Activated naive CD4-positive, alpha-beta T cell treated with anti-CD3 and anti-CD28 coated beads for 36 hours (primary cell): ENCODE measurements at regions not wholly inside any gene's neighbourhood (a gene's known extent, or its start where the extent isn't known, plus 50 kb on each side); places are given as distances from the start of the nearest gene placed in this dataset.
"Not testable (repeated sequence)": the region's sequence is repeated elsewhere in the genome, so short reads cannot be mapped to it uniquely, and the experiment has no call there.

Source experiments
- CTCF ChIA-PET: fragments of 350-600 bp; sonication (Branson Sonifier 250); formaldehyde crosslinking; loops from one replicate; lab custom pipeline; 2021; ENCODE audit warnings: antibody characterized with exemption; lab: Charles Lee
- DNase-seq: peaks from one replicate; pipeline ENCODE4 v3.0.0-alpha.2; 2020
- H3K27ac Mint-ChIP-seq: one replicate; pipeline ENCODE4 v1.8.0; 2021; ENCODE audit warnings: mild to moderate bottlenecking, mixed read lengths
- H3K27me3 Mint-ChIP-seq: one replicate; pipeline ENCODE4 v1.8.0; 2021; ENCODE audit warnings: low read depth, mixed read lengths
- H3K36me3 Mint-ChIP-seq: one replicate; pipeline ENCODE4 v1.8.0; 2021; ENCODE audit warnings: low read depth, mixed read lengths
- H3K4me1 Mint-ChIP-seq: one replicate; pipeline ENCODE4 v1.8.0; 2021; ENCODE audit warnings: low read depth, mixed read lengths
- H3K4me3 Mint-ChIP-seq: one replicate; pipeline ENCODE4 v1.8.0; 2021; ENCODE audit warnings: mild to moderate bottlenecking, moderate library complexity, mixed read lengths
- H3K9me3 Mint-ChIP-seq: one replicate; pipeline ENCODE4 v1.8.0; 2021; ENCODE audit warnings: mixed read lengths
- intact Hi-C: fragments of 100-400 bp; cut with micrococcal nuclease; formaldehyde crosslinking; loops from one replicate; pipeline ENCODE4 v1.15.1; 2023

- CTCF ChIA-PET, result no interaction called here
- Mint-ChIP-seq H3K4me1 (no peaks in the 10 kb centered on the region), H3K9me3 (peaks cover 23% of the 10 kb centered on the region), H3K27ac (no peak overlapping the region), H3K4me3 (no peak overlapping the region), H3K27me3 (peaks cover 5% of the 10 kb centered on the region), H3K36me3 (no peaks in the 10 kb centered on the region)
- intact Hi-C loops, result no loop called here
- no peak for DNase-seq
Observed at GRCh38 chr1:166552706-166553105, 286.6 kb upstream of the POGK start.

GRCh38 chr1:166570954-166571353, 268.3 kb upstream of the POGK start:
- Mint-ChIP-seq H3K9me3 (no peaks in the 10 kb centered on the region), H3K36me3 (no peaks in the 10 kb centered on the region), H3K27ac (no peak overlapping the region), H3K4me3 (no peak overlapping the region), H3K4me1 (no peaks in the 10 kb centered on the region), H3K27me3 (no peaks in the 10 kb centered on the region)
- CTCF ChIA-PET, result no interaction called here
- no peak for DNase-seq
- intact Hi-C loops, result no loop called here

- DNase-seq, result no peak
- CTCF ChIA-PET, result interaction anchor here (1.6 kb wide), 1 partner anchor 94 kb away, joined by 3 read pairs; no protein-coding TSS in a partner anchor
- Mint-ChIP-seq H3K27me3 (peaks cover 6% of the 10 kb centered on the region), H3K4me1 (no peaks in the 10 kb centered on the region), H3K36me3 (no peaks in the 10 kb centered on the region), H3K4me3 (no peak overlapping the region), H3K27ac (no peak overlapping the region), H3K9me3 (no peaks in the 10 kb centered on the region)
- intact Hi-C loops, result no loop called here
Observed at GRCh38 chr1:166573199-166573598, 266.1 kb upstream of the POGK start.

GRCh38 chr1:166579557-166580501, 259.4 kb upstream of the POGK start:
- no peaks in the 10 kb centered on the region for H3K9me3 Mint-ChIP-seq
- DNase-seq, result no peak
- no peaks in the 10 kb centered on the region for H3K4me1 Mint-ChIP-seq
- no peak overlapping the region for H3K27ac Mint-ChIP-seq
- H3K36me3 Mint-ChIP-seq, result no peaks in the 10 kb centered on the region
- CTCF ChIA-PET, result no interaction called here
- peaks cover 25% of the 10 kb centered on the region for H3K27me3 Mint-ChIP-seq
- no peak overlapping the region for H3K4me3 Mint-ChIP-seq
- intact Hi-C loops, result no loop called here

- DNase-seq, result no peak
- Mint-ChIP-seq H3K9me3 (no peaks in the 10 kb centered on the region), H3K36me3 (no peaks in the 10 kb centered on the region), H3K4me1 (no peaks in the 10 kb centered on the region), H3K27ac (no peak overlapping the region), H3K27me3 (peaks cover 3% of the 10 kb centered on the region), H3K4me3 (no peak overlapping the region)
- intact Hi-C loops, result no loop called here
- CTCF ChIA-PET, result no interaction called here
Observed at GRCh38 chr1:166588741-166589140, 250.5 kb upstream of the POGK start.

DNA sequence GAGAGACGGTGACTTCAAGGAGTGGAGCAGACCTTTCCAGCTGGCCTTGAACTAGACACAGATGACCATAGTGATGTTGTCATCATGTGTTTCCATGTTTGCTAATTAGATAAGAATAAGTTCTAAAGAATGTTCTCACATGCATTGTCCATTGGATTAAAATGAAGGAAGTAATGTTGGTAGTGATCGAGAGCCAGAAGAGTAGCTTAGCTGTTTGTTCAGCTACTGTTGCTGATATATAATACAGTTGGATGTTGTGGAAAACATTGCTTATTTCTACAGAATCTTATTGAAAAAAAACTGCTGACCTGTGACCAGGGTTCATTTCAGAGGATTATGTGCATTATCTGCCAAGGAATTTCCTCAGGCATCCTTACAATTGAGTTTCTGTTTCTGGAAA, 249.1 kb upstream of the POGK start:
- Mint-ChIP-seq H3K36me3 (no peaks in the 10 kb centered on the region), H3K27me3 (peaks cover 3% of the 10 kb centered on the region), H3K4me3 (no peak overlapping the region), H3K9me3 (no peaks in the 10 kb centered on the region), H3K4me1 (no peaks in the 10 kb centered on the region), H3K27ac (no peak overlapping the region)
- intact Hi-C loops, result no loop called here
- no peak for DNase-seq
- CTCF ChIA-PET, result no interaction called here

- no peak for DNase-seq
- Mint-ChIP-seq H3K27me3 (peaks cover 2% of the 10 kb centered on the region), H3K4me3 (no peak overlapping the region), H3K4me1 (no peaks in the 10 kb centered on the region), H3K9me3 (no peaks in the 10 kb centered on the region), H3K27ac (no peak overlapping the region), H3K36me3 (no peaks in the 10 kb centered on the region)
- CTCF ChIA-PET, result no interaction called here
- intact Hi-C loops, result no loop called here
Observed at GRCh38 chr1:166594646-166595045, 244.6 kb upstream of the POGK start.

DNA sequence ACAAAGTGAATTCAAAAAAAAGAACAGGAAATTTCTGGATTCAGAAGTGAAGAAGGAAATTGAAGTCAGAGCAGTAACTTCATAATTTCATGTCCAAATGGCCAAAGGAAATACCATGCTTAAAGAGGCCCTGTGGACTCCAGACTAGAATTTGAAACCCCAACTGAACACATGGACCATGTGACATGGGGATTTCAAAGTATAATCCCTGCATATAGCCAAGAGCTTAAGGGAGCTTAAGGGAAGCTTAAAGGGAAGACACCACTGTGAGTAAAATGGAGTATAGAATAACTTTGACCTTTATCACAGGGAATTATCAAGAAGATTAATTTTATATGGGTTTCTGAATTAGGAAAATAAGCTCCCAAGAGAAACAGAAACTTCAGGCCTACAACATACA, 241.8 kb upstream of the POGK start:
- DNase-seq, result no peak
- no peaks in the 10 kb centered on the region for H3K4me1 Mint-ChIP-seq
- no peak overlapping the region for H3K27ac Mint-ChIP-seq
- H3K36me3 Mint-ChIP-seq, result no peaks in the 10 kb centered on the region
- intact Hi-C loops, result no loop called here
- CTCF ChIA-PET, result interaction anchor here (1.3 kb wide), 1 partner anchor 30 kb away, joined by 3 read pairs; no protein-coding TSS in a partner anchor
- H3K9me3 Mint-ChIP-seq, result no peaks in the 10 kb centered on the region
- H3K4me3 Mint-ChIP-seq, result no peak overlapping the region
- peaks cover 2% of the 10 kb centered on the region for H3K27me3 Mint-ChIP-seq

DNA sequence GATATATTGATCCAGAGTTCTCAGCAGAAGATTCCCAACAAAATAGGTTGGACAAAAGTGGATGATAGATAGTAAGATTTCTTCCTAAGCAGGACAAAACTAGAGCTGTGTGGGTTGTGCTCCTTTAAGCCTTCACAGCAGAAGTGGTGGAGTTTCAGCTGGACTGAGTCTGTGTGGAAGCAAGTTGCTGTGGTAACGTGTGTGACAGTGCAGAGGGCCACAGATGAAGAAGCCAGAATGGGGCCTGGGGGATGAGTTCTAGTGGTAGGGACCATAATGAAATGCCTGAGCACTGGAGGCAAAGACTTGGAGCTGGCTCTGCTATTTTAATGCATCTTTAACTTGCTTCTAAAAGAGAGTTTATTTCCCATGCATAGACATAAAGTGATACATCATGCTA, 238.7 kb upstream of the POGK start:
- CTCF ChIA-PET, result interaction anchor here (1.2 kb wide), 1 partner anchor 11 kb away, joined by 3 read pairs; no protein-coding TSS in a partner anchor
- DNase-seq, result no peak
- intact Hi-C loops, result no loop called here
- H3K36me3 Mint-ChIP-seq, result no peaks in the 10 kb centered on the region
- H3K9me3 Mint-ChIP-seq, result no peaks in the 10 kb centered on the region
- peaks cover 2% of the 10 kb centered on the region for H3K27me3 Mint-ChIP-seq
- no peak overlapping the region for H3K27ac Mint-ChIP-seq
- H3K4me1 Mint-ChIP-seq, result no peaks in the 10 kb centered on the region
- no peak overlapping the region for H3K4me3 Mint-ChIP-seq

DNA sequence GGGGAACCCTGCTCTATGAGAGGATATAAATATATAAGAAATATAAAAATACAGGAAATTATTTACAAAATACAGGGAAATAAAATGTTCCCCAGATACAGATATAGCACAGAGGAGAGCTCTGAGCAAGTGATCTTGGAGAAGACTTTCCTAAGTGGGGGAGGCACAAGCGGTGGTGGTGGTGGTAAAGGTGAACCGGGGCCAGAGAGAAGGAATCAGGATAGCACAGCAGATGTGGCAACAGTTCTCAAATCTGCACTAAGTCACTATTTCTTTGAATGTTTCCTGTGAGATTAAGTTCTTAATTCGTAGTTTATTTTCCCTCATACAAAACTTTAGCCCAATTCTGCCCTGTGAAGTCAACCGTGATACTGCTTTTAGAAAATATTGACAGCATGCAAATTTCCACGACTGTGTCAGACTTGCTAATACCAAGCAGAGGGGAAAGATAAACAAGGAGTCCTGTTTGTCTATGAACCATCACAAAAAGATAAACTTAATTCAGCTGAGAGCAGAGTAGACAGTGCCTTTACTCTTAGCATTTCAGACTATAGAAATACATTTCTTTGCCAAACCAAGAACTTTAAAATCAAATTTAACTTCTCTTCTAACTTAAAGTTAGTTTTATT, 237.5 kb upstream of the POGK start:
- Mint-ChIP-seq H3K4me3 (no peak overlapping the region), H3K9me3 (no peaks in the 10 kb centered on the region), H3K4me1 (no peaks in the 10 kb centered on the region), H3K27ac (no peak overlapping the region), H3K36me3 (no peaks in the 10 kb centered on the region), H3K27me3 (peaks cover 2% of the 10 kb centered on the region)
- no peak for DNase-seq
- CTCF ChIA-PET, result no interaction called here
- intact Hi-C loops, result no loop called here

DNA sequence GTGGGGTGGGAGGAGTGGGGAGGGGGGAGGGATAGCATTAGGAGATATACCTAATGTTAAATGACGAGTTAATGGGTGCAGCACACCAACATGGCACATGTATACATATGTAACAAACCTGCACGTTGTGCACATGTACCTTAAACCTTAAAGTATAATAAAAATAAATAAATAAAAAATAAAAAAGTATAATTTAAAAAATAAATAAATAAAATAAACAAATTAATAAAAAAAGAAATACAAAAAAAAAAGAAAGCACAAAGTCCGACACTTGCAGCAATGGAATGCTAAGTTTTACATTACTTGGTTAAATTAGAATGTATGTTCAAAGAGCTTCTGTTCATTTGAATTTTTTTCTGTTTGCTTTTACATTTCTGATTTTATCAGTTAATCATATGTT, 236.5 kb upstream of the POGK start:
- CTCF ChIA-PET, H3K27ac Mint-ChIP-seq, H3K4me1 Mint-ChIP-seq, H3K27me3 Mint-ChIP-seq, DNase-seq, H3K9me3 Mint-ChIP-seq, H3K36me3 Mint-ChIP-seq, intact Hi-C loops, H3K4me3 Mint-ChIP-seq: not testable (repeated sequence)

DNA sequence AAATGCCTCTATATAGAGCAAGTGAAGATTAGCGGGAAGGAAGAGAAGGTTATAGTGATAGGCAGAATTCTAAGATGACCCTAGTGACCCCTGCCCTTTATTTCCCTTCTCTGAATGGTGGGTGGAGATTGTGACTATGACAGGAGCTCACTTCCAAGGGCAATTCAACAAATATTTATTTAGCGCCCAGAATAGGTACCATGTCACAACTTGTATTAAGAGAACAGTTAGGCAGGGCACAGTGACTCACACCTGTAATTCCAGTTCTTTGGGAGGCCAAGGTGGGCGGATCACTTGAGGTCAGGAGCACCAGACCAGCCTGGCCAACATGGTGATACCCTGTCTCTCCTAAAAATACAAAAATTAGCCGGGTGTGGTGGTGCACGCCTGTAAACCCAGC, 236.0 kb upstream of the POGK start:
- H3K27me3 Mint-ChIP-seq, result peaks cover 2% of the 10 kb centered on the region
- no peaks in the 10 kb centered on the region for H3K36me3 Mint-ChIP-seq
- DNase-seq, result no peak
- no peaks in the 10 kb centered on the region for H3K4me1 Mint-ChIP-seq
- intact Hi-C loops, result no loop called here
- CTCF ChIA-PET, result no interaction called here
- no peak overlapping the region for H3K27ac Mint-ChIP-seq
- H3K9me3 Mint-ChIP-seq, result no peaks in the 10 kb centered on the region
- H3K4me3 Mint-ChIP-seq, result no peak overlapping the region

- H3K4me3 Mint-ChIP-seq, result no peak overlapping the region
- H3K27me3 Mint-ChIP-seq, result no peaks in the 10 kb centered on the region
- H3K9me3 Mint-ChIP-seq, result no peaks in the 10 kb centered on the region
- DNase-seq, result no peak
- intact Hi-C loops, result no loop called here
- H3K27ac Mint-ChIP-seq, result no peak overlapping the region
- H3K36me3 Mint-ChIP-seq, result no peaks in the 10 kb centered on the region
- CTCF ChIA-PET, result no interaction called here
- no peaks in the 10 kb centered on the region for H3K4me1 Mint-ChIP-seq
Observed at GRCh38 chr1:166605137-166605536, 234.1 kb upstream of the POGK start.
